ENCODE measurements at regions not wholly inside any gene's neighbourhood (a gene's known extent, or its start where the extent isn't known, plus 50 kb on each side); places are given as distances from the start of the nearest gene placed in this dataset.

- TF ChIP-seq ZNF124 (CRISPR knock-in tag; IDR thresholded peaks at IDR 0.05) (no peak), NFAT5 (CRISPR knock-in tag; IDR thresholded peaks at IDR 0.05) (no peak), ZSCAN5A (CRISPR knock-in tag; IDR thresholded peaks at IDR 0.05; ENCODE audit: borderline replicate concordance) (no peak), GATAD1 (CRISPR knock-in tag; IDR thresholded peaks at IDR 0.05) (no peak), REXO4 (CRISPR knock-in tag; IDR thresholded peaks at IDR 0.05; ENCODE audit: borderline replicate concordance) (no peak), ZUFSP (CRISPR knock-in tag; IDR thresholded peaks at IDR 0.05; ENCODE audit: borderline replicate concordance) (no peak), ZMYM3 (CRISPR knock-in tag; IDR thresholded peaks at IDR 0.05) (no peak), TCF12 (IDR thresholded peaks at IDR 0.05) (no peak), TCF12 (CRISPR knock-in tag; IDR thresholded peaks at IDR 0.05) (no peak), RXRB (CRISPR knock-in tag; IDR thresholded peaks at IDR 0.05; ENCODE audit: borderline replicate concordance) (no peak), DDIT3 (CRISPR knock-in tag; IDR thresholded peaks at IDR 0.05) (no peak)
Measured at GRCh38 chrX:95063554-95063953, 1389.5 kb downstream of the FAM133A start (continued).

Data from HepG2 (cell line).